ENCODE measurements at regions not wholly inside any gene's neighbourhood (a gene's known extent, or its start where the extent isn't known, plus 50 kb on each side); places are given as distances from the start of the nearest gene placed in this dataset.
"Not testable (repeated sequence)": the region's sequence is repeated elsewhere in the genome, so short reads cannot be mapped to it uniquely, and the experiment has no call there.

- H3K27ac ChIP-seq (ENCODE audit: low read depth, low read length): no peak overlapping the region
- no peaks in the 10 kb centered on the region for H3K9me3 ChIP-seq (ENCODE audit: low read depth, low read length)
- H3K4me3 ChIP-seq (ENCODE audit: insufficient read depth, low read length): no peak overlapping the region
- no peak overlapping the region for H3K4me2 ChIP-seq (ENCODE audit: insufficient read depth, low read length)
- H2AFZ ChIP-seq (ENCODE audit: low read length): no peak overlapping the region
- H3K36me3 ChIP-seq (ENCODE audit: insufficient read depth, low read length): no peaks in the 10 kb centered on the region
- no peaks in the 10 kb centered on the region for H3K4me1 ChIP-seq (ENCODE audit: insufficient read depth, low read length)
- H3K79me2 ChIP-seq (ENCODE audit: insufficient read depth, low read length): no peaks in the 10 kb centered on the region
- no peaks in the 10 kb centered on the region for H3K27me3 ChIP-seq (ENCODE audit: insufficient read depth, low read length)
- H4K20me1 ChIP-seq (ENCODE audit: insufficient read depth, low read length): peaks cover 5% of the 10 kb centered on the region
- TF ChIP-seq CTCF (IDR thresholded peaks at IDR 0.05; ENCODE audit: extremely low read depth, low read depth, low read length): no peak
- no peak for DNase-seq (ENCODE audit: insufficient read length, low spot score, missing footprints)
Observed at GRCh38 chr10:45547207-45547606, 125.4 kb downstream of the ZFAND4 start.

DNA sequence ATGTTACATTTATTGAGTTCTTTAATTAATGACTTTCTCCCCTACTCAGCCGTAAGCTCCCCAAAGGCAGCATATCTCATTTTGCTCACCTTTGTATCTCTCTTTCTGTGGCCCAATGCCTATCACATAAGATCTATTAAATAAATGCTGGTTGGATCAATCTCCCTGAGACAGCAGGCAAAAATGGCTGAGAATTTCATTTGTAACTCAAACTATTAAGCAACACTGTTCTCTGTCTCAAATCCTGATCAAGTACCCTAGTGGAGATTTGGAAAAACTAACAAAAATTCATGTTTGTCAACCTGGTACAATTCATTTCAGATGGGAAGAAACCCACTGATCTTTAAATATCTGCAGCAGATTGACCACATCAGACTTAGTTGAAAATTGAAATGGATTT is 127.4 kb downstream of the ZFAND4 start:
- H3K79me2 ChIP-seq (ENCODE audit: insufficient read depth, low read length): no peaks in the 10 kb centered on the region
- no peaks in the 10 kb centered on the region for H3K36me3 ChIP-seq (ENCODE audit: insufficient read depth, low read length)
- no peaks in the 10 kb centered on the region for H3K4me1 ChIP-seq (ENCODE audit: insufficient read depth, low read length)
- H3K9me3 ChIP-seq (ENCODE audit: low read depth, low read length): no peaks in the 10 kb centered on the region
- no peak overlapping the region for H3K27ac ChIP-seq (ENCODE audit: low read depth, low read length)
- peaks cover 5% of the 10 kb centered on the region for H4K20me1 ChIP-seq (ENCODE audit: insufficient read depth, low read length)
- no peak overlapping the region for H2AFZ ChIP-seq (ENCODE audit: low read length)
- no peak for TF ChIP-seq CTCF (IDR thresholded peaks at IDR 0.05; ENCODE audit: extremely low read depth, low read depth, low read length)
- DNase-seq (ENCODE audit: insufficient read length, low spot score, missing footprints): no peak
- H3K27me3 ChIP-seq (ENCODE audit: insufficient read depth, low read length): no peaks in the 10 kb centered on the region
- no peak overlapping the region for H3K4me3 ChIP-seq (ENCODE audit: insufficient read depth, low read length)
- H3K4me2 ChIP-seq (ENCODE audit: insufficient read depth, low read length): no peak overlapping the region

- Histone ChIP-seq H3K79me2 (ENCODE audit: insufficient read depth, low read length) (no peaks in the 10 kb centered on the region), H4K20me1 (ENCODE audit: insufficient read depth, low read length) (no peaks in the 10 kb centered on the region), H3K4me3 (ENCODE audit: insufficient read depth, low read length) (no peak overlapping the region), H3K27me3 (ENCODE audit: insufficient read depth, low read length) (no peaks in the 10 kb centered on the region), H3K4me1 (ENCODE audit: insufficient read depth, low read length) (no peaks in the 10 kb centered on the region), H3K36me3 (ENCODE audit: insufficient read depth, low read length) (no peaks in the 10 kb centered on the region), H3K9me3 (ENCODE audit: low read depth, low read length) (no peaks in the 10 kb centered on the region), H3K27ac (ENCODE audit: low read depth, low read length) (no peak overlapping the region), H2AFZ (ENCODE audit: low read length) (no peak overlapping the region), H3K4me2 (ENCODE audit: insufficient read depth, low read length) (no peak overlapping the region)
- no peak for DNase-seq (ENCODE audit: insufficient read length, low spot score, missing footprints)
- no peak for TF ChIP-seq CTCF (IDR thresholded peaks at IDR 0.05; ENCODE audit: extremely low read depth, low read depth, low read length)
Observed at GRCh38 chr10:45544191-45544590, 128.4 kb downstream of the ZFAND4 start.

GRCh38 chr10:45541032-45541431 is 131.5 kb downstream of the ZFAND4 start:
- H3K4me3 ChIP-seq (ENCODE audit: insufficient read depth, low read length); H3K4me2 ChIP-seq (ENCODE audit: insufficient read depth, low read length): not testable (repeated sequence)

GRCh38 chr10:45540589-45540988 is 132.0 kb downstream of the ZFAND4 start:
- H3K4me3 ChIP-seq (ENCODE audit: insufficient read depth, low read length); H3K9me3 ChIP-seq (ENCODE audit: low read depth, low read length); H3K27me3 ChIP-seq (ENCODE audit: insufficient read depth, low read length); H3K27ac ChIP-seq (ENCODE audit: low read depth, low read length); H2AFZ ChIP-seq (ENCODE audit: low read length); H3K79me2 ChIP-seq (ENCODE audit: insufficient read depth, low read length); DNase-seq (ENCODE audit: insufficient read length, low spot score, missing footprints); H3K4me2 ChIP-seq (ENCODE audit: insufficient read depth, low read length); H3K36me3 ChIP-seq (ENCODE audit: insufficient read depth, low read length); H4K20me1 ChIP-seq (ENCODE audit: insufficient read depth, low read length); H3K4me1 ChIP-seq (ENCODE audit: insufficient read depth, low read length): not testable (repeated sequence)

More at GRCh38 chr10:45541032-45541431, 131.5 kb downstream of the ZFAND4 start:
- not testable (repeated sequence) for H3K4me1 ChIP-seq (ENCODE audit: insufficient read depth, low read length); H2AFZ ChIP-seq (ENCODE audit: low read length); DNase-seq (ENCODE audit: insufficient read length, low spot score, missing footprints); H3K27ac ChIP-seq (ENCODE audit: low read depth, low read length); H3K36me3 ChIP-seq (ENCODE audit: insufficient read depth, low read length); H3K27me3 ChIP-seq (ENCODE audit: insufficient read depth, low read length); H4K20me1 ChIP-seq (ENCODE audit: insufficient read depth, low read length); H3K9me3 ChIP-seq (ENCODE audit: low read depth, low read length); H3K79me2 ChIP-seq (ENCODE audit: insufficient read depth, low read length)

GRCh38 chr10:45539569-45539968 is 133.0 kb downstream of the ZFAND4 start:
- H4K20me1 ChIP-seq (ENCODE audit: insufficient read depth, low read length); H3K27me3 ChIP-seq (ENCODE audit: insufficient read depth, low read length); H3K36me3 ChIP-seq (ENCODE audit: insufficient read depth, low read length); H3K9me3 ChIP-seq (ENCODE audit: low read depth, low read length); H3K4me1 ChIP-seq (ENCODE audit: insufficient read depth, low read length); DNase-seq (ENCODE audit: insufficient read length, low spot score, missing footprints); H3K27ac ChIP-seq (ENCODE audit: low read depth, low read length); H3K4me2 ChIP-seq (ENCODE audit: insufficient read depth, low read length); H2AFZ ChIP-seq (ENCODE audit: low read length); H3K4me3 ChIP-seq (ENCODE audit: insufficient read depth, low read length); H3K79me2 ChIP-seq (ENCODE audit: insufficient read depth, low read length): not testable (repeated sequence)

Data from osteoblast (primary cell).